ENCODE measurements at regions not wholly inside any gene's neighbourhood (a gene's known extent, or its start where the extent isn't known, plus 50 kb on each side); places are given as distances from the start of the nearest gene placed in this dataset.

- in situ Hi-C loops (cut with HindIII; ENCODE audit: low sequenced_read_pairs): no loop called here
These were observed 178.1 kb upstream of the TNP1 start for GRCh38 chr2:217038001-217038400.

DNA sequence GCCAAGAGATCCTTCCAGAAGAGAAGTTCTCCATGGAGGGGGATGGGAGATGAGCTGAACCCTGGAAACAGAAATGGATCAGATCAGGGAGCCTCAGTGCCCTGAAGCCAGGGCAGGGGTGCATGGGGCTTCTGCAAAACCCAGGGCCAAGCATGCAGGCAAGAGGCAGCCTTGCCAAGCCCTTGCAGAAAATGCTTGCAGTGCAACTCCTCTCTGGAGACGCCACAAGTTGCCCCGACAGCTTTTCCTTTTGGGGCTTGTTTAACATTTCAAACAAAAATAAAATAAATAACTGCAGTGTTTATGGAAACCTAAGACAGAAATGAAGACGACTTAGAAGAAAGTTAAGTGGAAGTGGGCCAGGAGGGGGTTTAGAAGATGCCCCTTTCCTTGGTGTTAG is 177.5 kb upstream of the TNP1 start:
- in situ Hi-C loops (cut with HindIII; ENCODE audit: low sequenced_read_pairs): no loop called here

DNA sequence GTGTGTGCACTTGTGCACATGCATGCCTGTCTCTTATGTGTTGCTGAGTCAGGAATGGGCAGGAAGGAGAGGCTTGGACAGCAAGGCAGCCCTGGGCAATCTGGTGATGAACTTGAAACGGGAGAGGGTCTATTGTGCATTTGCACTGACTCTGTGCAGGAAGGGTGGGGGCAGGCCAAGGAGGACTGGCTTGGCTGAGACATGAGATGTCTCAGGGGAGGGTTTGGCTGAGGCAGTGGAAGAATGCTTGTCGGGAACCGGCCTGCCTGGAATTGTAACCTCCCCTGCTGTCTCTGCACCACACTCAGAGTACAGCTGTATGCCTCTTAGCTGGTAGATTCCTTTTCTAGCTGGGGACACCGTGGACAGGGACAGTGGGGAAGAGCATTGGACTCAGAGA is 176.1 kb upstream of the TNP1 start:
- in situ Hi-C loops (cut with HindIII; ENCODE audit: low sequenced_read_pairs): no loop called here

- in situ Hi-C loops (cut with HindIII; ENCODE audit: low sequenced_read_pairs): no loop called here
These were observed 173.3 kb upstream of the TNP1 start for GRCh38 chr2:217033186-217033585.

GRCh38 chr2:217031445-217031844 is 171.6 kb upstream of the TNP1 start:
- in situ Hi-C loops (cut with HindIII; ENCODE audit: low sequenced_read_pairs): no loop called here

DNA sequence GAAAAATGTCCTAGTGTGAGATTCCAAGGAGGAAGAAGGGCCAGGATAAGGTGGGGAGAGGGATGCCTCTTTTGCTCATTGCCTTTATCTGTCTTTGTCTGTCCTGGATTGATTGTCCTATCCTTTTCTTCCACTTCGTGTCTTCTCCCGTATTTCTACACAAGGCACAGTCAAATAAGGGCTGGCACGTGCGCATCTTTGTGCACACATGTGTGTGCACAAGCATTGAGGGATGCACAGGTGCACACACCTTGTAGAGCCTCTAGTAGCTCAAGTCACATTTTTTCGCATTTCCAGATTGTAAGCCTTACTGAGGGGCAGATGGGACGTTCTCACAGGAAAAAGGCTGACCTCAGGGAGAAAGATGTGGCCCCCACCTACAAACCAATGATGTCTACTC is 170.2 kb upstream of the TNP1 start:
- in situ Hi-C loops (cut with HindIII; ENCODE audit: low sequenced_read_pairs): no loop called here

- in situ Hi-C loops (cut with HindIII; ENCODE audit: low sequenced_read_pairs): no loop called here
These were observed 168.3 kb upstream of the TNP1 start for GRCh38 chr2:217028128-217028527.

GRCh38 chr2:217027414-217027813 is 167.6 kb upstream of the TNP1 start:
- in situ Hi-C loops (cut with HindIII; ENCODE audit: low sequenced_read_pairs): no loop called here

GRCh38 chr2:217026569-217026968 is 166.7 kb upstream of the TNP1 start:
- in situ Hi-C loops (cut with HindIII; ENCODE audit: low sequenced_read_pairs): no loop called here

- in situ Hi-C loops (cut with HindIII; ENCODE audit: low sequenced_read_pairs): no loop called here
These were observed 166.3 kb upstream of the TNP1 start for GRCh38 chr2:217026161-217026560.

- in situ Hi-C loops (cut with HindIII; ENCODE audit: low sequenced_read_pairs): loop anchor here (5.0 kb wide), 1 partner anchor 61 kb away; no protein-coding TSS in a partner anchor
These were observed 163.7 kb upstream of the TNP1 start for GRCh38 chr2:217023611-217024010.

DNA sequence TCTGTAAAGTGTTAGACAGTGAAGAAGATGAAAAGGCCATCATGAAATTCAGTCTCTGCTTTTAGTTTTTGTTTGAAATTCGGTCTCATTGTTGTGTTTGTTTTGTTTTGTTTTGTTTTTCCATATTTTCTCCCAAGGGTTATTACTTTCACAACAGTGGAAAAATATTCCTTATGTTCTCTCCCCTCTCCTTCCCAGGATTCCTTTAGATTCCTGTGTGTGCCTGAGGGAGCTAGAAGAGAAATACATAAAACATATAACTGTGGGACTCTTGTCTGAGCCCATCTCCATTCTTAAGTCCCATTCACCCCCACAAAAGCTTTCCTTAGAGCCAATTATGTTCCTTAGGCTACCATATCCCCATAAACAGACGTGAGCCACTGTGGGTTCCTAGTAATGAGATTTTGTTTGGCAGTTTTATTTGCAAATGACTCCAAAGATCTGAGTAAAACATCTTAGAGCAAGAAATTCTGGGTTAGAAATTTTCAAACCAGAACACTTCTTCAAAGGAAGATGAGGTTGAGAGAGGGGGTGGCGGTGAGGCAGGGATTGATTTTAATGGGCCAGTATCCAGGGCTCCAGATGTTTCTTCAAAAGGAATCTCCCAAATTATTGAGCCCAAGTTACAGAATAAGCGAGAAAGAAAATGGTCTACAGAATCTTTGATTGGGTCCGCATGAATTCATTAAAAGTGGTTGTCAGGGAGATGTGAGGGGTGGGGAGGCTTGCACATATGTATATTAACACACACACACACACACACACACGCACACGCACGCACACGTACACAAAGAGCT is 157.8 kb upstream of the TNP1 start:
- in situ Hi-C loops (cut with HindIII; ENCODE audit: low sequenced_read_pairs): no loop called here

DNA sequence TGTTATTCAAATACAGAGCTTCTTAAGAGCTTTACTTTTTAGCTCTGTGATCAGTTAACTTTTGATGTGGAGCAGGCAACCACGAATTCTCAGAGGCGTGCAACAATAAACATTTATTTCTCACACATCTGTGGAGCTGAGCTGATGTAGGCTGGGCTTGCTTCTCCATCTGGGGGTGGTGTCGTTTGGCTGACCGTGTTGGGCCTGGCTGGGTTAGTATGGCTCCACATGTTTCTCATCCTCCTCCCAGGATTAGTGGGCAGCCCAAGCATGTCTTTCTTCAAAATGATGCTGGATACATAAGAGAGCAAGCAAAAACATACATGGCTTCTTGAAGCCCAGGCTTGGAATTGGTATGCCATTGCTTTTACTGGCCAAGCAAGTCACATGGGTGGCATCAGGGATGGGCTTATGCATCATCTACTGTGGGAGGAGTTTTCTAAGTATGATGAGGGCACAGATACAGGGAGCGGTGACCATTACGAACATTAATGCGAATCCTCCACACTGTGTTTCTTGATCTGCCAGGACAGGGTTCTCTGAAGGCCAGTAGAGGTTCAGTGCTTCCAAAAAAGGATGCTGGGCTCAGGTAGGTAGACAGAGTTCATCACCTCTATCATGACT is 157.0 kb upstream of the TNP1 start:
- in situ Hi-C loops (cut with HindIII; ENCODE audit: low sequenced_read_pairs): no loop called here

DNA sequence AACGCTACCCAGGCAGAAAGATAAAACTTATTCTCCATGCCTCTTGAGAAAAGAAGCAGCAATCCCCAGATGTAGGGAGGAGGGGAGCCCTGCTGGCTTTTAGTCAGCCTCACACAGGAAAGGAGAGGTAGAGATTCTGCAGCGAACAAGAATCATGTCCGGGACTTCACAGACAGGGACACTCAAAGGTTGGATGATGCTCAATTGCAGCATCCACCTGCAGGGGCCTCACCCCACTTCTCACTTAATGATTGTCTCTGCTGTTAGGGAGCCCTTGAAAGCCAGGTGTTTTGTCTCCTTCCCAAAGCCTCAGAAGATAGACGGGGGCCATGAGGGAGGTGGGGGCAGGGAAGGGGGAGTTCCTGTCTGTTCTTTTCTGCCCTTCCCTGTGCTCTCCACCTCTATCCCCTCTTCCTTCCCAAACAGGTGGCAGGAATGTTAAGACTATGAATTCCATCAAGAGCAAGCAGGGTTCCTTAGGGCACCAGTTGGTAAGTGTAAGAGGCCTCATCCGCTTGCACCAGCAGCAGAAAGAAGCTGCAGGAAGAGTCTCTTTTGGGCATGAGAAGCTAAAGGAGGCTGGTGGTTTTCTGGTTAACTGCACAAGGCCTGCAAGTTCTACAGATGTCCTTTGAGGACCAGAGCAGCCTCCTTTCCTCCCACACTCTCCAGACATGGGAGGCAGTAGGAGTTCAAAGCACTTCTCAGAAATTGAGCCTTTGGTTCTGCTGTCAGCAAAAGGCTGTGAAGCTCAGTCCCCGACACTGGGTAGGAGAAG is 154.7 kb upstream of the TNP1 start:
- in situ Hi-C loops (cut with HindIII; ENCODE audit: low sequenced_read_pairs): no loop called here

- in situ Hi-C loops (cut with HindIII; ENCODE audit: low sequenced_read_pairs): no loop called here
These were observed 154.1 kb upstream of the TNP1 start for GRCh38 chr2:217013926-217014325.

DNA sequence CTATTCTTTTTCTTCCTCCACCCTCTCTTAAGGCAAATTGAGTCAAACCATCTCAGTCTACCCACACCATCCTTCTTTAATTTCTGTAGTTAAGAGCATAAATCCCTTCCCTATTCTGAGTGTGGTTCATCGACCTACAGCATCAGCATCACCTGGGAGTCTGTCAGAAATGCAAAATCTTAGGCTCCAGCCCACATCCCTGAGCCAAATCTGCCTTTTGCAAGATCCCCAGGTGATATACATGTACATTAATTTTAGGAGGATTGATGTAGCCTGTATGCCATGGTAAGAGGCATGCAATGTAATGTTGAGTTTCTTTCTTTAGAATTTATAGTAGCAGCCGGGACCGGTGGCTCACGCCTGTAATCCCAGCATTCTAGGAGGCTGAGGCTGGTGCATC is 151.7 kb upstream of the TNP1 start:
- in situ Hi-C loops (cut with HindIII; ENCODE audit: low sequenced_read_pairs): no loop called here

- in situ Hi-C loops (cut with HindIII; ENCODE audit: low sequenced_read_pairs): no loop called here
These were observed 150.3 kb upstream of the TNP1 start for GRCh38 chr2:217010173-217010572.

GRCh38 chr2:217008794-217009193 is 148.9 kb upstream of the TNP1 start:
- in situ Hi-C loops (cut with HindIII; ENCODE audit: low sequenced_read_pairs): no loop called here

DNA sequence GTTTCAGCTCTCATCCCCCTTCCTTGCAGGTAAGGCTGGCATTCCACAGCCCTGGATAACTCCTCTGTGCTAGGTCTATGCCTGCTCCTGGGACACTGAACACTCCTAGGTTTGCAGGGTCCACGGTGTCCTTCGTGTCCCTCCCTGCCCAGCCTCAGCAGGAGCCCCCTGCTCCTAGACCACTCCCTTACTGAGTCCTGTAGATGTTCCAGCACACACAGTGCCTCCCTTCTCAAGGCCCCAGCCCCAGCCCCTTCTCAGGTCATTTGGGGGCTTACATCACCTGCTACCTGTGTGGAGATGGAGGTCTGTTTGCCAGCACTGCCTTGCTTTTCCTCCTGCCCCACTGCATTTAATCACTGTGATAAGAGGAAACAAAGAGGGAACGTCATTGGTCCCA is 146.4 kb upstream of the TNP1 start:
- in situ Hi-C loops (cut with HindIII; ENCODE audit: low sequenced_read_pairs): no loop called here

GRCh38 chr2:217004656-217005055 is 144.8 kb upstream of the TNP1 start:
- in situ Hi-C loops (cut with HindIII; ENCODE audit: low sequenced_read_pairs): no loop called here

GRCh38 chr2:217001740-217002139 is 141.9 kb upstream of the TNP1 start:
- in situ Hi-C loops (cut with HindIII; ENCODE audit: low sequenced_read_pairs): no loop called here

DNA sequence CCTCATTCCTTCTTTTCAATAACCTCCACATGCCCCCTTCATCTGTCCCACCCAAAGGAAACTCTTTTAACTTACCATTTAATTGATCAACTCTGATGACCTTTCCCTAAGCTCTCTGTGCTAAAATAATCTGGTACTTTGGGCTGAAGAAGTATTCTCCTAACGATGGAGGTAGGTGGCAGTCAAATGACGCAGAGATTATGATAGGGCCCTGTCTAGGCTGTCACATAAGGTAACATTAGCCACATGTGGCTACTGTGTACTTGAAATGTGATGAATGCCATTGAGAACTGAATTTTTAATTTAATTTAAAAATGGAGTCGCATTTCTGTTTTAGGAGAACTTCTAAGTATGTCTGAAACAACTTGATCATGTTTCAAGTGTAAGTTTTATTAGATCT is 140.5 kb upstream of the TNP1 start:
- in situ Hi-C loops (cut with HindIII; ENCODE audit: low sequenced_read_pairs): no loop called here

Measured in endothelial cell of hepatic sinusoid (primary cell).